Neutrophil (primary cell): ENCODE measurements at regions not wholly inside any gene's neighbourhood (a gene's known extent, or its start where the extent isn't known, plus 50 kb on each side); places are given as distances from the start of the nearest gene placed in this dataset.
"Not testable (repeated sequence)": the region's sequence is repeated elsewhere in the genome, so short reads cannot be mapped to it uniquely, and the experiment has no call there.

Experiments
- H3K27ac ChIP-seq: fragments of 200-600 bp; sonication (generic); 2 replicates; pipeline ENCODE4 v1.5.1; 2016; ENCODE audit warnings: mild to moderate bottlenecking, moderate library complexity
- H3K27me3 ChIP-seq: fragments of 200-600 bp; sonication (generic); 2 replicates; pipeline ENCODE4 v1.6.0; 2016; ENCODE audit warnings: mild to moderate bottlenecking
- H3K36me3 ChIP-seq: fragments of 200-600 bp; sonication (generic); 2 replicates; pipeline ENCODE4 v1.5.1; 2017
- H3K4me1 ChIP-seq, 2 experiments: fragments of 200-600 bp in 1 of 2; sonication (generic) in 1 of 2; 1 replicate in 1 of 2; 2 replicates in 1 of 2; pipeline versions ENCODE4 v1.5.1 to v1.6.1; 2013 to 2016; ENCODE audit warnings: low read depth in 1 of 2, low read length in 1 of 2, mild to moderate bottlenecking in 1 of 2, moderate library complexity in 1 of 2; ENCODE audit not compliant: control insufficient read depth in 1 of 2, insufficient read depth in 1 of 2
- H3K4me3 ChIP-seq, 2 experiments: fragments of 200-600 bp in 1 of 2; sonication (generic) in 1 of 2; 1 replicate in 1 of 2; 2 replicates in 1 of 2; pipeline ENCODE4 v1.5.1; 2013 to 2016; ENCODE audit warnings: low read depth in 1 of 2, low read length in 1 of 2, mild to moderate bottlenecking in 1 of 2, moderate library complexity in 1 of 2
- H3K9me3 ChIP-seq: fragments of 200-600 bp; sonication (generic); 2 replicates; pipeline ENCODE4 v1.5.1; 2016
- TF ChIP-seq, protein P1 (sequence below): fragments of 200-600 bp; sonication (generic); IDR thresholded peaks from 2 replicates; pipeline ENCODE4 v1.5.1; 2016; ENCODE audit warnings: antibody characterized with exemption

DNA sequence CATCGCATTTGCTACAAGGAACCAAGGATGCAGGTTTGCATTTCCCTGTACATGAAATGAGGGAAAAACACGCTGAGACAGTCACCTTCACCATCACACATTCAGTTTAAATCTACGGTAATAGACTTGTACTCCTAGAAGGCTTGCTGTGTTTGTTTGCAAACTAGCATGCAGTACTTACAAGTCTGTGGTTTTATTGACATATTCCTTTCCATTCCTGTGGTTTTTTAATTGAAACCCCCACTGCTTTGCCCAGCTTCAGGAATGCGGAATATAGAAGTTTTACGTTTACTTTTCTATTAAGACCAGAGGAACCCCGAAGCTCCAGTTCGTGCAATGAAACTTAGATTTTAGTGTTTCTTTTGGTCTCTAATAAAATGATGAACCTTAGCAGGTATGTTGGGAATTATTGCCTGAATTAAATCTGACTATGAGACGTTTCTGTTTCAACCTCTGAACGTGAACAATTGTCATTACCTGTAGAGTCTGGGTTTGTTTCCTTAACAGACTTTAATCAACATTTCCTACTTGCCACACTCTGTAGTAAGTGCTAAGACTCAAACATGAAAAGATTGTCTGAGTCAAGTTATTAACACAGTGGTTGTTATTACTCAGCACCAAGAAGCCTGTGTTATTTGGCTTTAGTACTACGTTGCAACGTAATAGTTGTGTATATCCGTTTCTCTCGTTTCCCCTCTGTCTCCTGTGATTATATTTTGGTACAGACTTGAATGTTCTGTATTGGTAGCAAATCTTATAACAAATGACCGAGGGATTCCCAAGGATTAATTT is 793.3 kb upstream of the GOT2 start:
- Histone ChIP-seq H3K27ac (no peak overlapping the region), H3K27me3 (no peaks in the 10 kb centered on the region), H3K9me3 (no peaks in the 10 kb centered on the region), H3K4me1 (no peaks in the 10 kb centered on the region), H3K36me3 (no peaks in the 10 kb centered on the region), H3K4me3 (no peak overlapping the region)
- TF ChIP-seq, protein P1, sequence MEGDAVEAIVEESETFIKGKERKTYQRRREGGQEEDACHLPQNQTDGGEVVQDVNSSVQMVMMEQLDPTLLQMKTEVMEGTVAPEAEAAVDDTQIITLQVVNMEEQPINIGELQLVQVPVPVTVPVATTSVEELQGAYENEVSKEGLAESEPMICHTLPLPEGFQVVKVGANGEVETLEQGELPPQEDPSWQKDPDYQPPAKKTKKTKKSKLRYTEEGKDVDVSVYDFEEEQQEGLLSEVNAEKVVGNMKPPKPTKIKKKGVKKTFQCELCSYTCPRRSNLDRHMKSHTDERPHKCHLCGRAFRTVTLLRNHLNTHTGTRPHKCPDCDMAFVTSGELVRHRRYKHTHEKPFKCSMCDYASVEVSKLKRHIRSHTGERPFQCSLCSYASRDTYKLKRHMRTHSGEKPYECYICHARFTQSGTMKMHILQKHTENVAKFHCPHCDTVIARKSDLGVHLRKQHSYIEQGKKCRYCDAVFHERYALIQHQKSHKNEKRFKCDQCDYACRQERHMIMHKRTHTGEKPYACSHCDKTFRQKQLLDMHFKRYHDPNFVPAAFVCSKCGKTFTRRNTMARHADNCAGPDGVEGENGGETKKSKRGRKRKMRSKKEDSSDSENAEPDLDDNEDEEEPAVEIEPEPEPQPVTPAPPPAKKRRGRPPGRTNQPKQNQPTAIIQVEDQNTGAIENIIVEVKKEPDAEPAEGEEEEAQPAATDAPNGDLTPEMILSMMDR: no peak

GRCh38 chr16:59522826-59523225 is 788.7 kb upstream of the GOT2 start:
- H3K4me3 ChIP-seq: no peak overlapping the region
- H3K27ac ChIP-seq: no peak overlapping the region
- no peaks in the 10 kb centered on the region for H3K9me3 ChIP-seq

GRCh38 chr16:59518721-59519120 is 784.6 kb upstream of the GOT2 start:
- not testable (repeated sequence) for H3K4me3 ChIP-seq, H3K4me1 ChIP-seq, H3K36me3 ChIP-seq, H3K9me3 ChIP-seq, H3K27me3 ChIP-seq, H3K27ac ChIP-seq

More at GRCh38 chr16:59522826-59523225, 788.7 kb upstream of the GOT2 start:
- Histone ChIP-seq H3K27me3 (no peaks in the 10 kb centered on the region), H3K4me1 (no peaks in the 10 kb centered on the region), H3K36me3 (no peaks in the 10 kb centered on the region)
- TF ChIP-seq, protein P1: no peak

DNA sequence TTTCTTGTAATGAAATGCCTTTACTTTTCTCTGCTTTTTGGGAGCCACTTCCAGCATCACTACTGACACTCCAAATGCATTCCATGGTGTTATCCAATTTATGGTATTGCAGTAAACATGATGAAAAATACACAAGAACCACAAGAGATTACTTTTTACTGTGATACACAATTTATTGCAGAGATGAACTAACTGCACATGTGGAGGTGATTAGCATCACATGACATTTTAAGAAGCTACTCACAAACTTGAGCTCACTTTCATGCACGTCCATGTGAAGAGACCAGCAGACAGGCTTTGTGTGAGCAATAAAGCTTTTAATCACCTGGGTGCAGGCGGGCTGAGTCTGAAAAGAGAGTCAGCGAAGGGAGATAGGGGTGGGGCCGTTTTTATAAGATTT is 780.5 kb upstream of the GOT2 start:
- Histone ChIP-seq H3K27ac (no peak overlapping the region), H3K4me1 (no peaks in the 10 kb centered on the region), H3K36me3 (no peaks in the 10 kb centered on the region), H3K4me3 (no peak overlapping the region), H3K27me3 (no peaks in the 10 kb centered on the region), H3K9me3 (no peaks in the 10 kb centered on the region)
- TF ChIP-seq, protein P1: no peak

GRCh38 chr16:59510008-59510424 is 775.9 kb upstream of the GOT2 start:
- TF ChIP-seq, protein P1: no peak
- no peak overlapping the region for H3K27ac ChIP-seq
- H3K4me1 ChIP-seq: no peaks in the 10 kb centered on the region

DNA sequence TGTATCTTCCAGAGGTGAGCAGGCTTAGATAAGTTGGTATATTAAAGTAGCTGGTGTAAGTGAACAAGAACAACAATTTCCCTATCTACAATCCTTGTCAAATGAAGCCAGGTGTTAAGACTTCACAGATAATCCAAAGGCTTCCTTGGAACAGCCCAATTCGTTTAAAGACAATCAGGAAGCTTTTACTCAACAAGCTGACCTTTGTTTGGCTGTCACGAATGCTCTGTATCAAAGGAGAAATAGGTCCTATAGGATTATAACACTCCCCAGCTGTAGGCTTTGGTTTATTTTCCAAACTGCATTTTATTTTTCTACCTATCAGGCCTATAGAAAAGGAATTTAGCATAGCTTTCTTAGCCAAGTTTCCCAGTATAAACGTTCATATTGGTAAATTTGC is 766.5 kb upstream of the GOT2 start:
- Histone ChIP-seq H3K9me3 (no peaks in the 10 kb centered on the region), H3K27me3 (no peaks in the 10 kb centered on the region), H3K36me3 (no peaks in the 10 kb centered on the region), H3K4me1 (no peaks in the 10 kb centered on the region), H3K27ac (no peak overlapping the region), H3K4me3 (no peak overlapping the region)
- TF ChIP-seq, protein P1: no peak

More at GRCh38 chr16:59510008-59510424, 775.9 kb upstream of the GOT2 start:
- no peaks in the 10 kb centered on the region for H3K9me3 ChIP-seq
- H3K4me3 ChIP-seq: no peak overlapping the region
- no peaks in the 10 kb centered on the region for H3K27me3 ChIP-seq
- H3K36me3 ChIP-seq: no peaks in the 10 kb centered on the region
